HG02588 (cell line): ENCODE measurements at regions not wholly inside any gene's neighbourhood (a gene's known extent, or its start where the extent isn't known, plus 50 kb on each side); places are given as distances from the start of the nearest gene placed in this dataset.

Experiments used
- ATAC-seq: cut with Tn5 transposase; IDR thresholded peaks from one replicate; pipeline ENCODE4 v1.9.1; 2021; ENCODE audit warnings: mild to moderate bottlenecking, moderate library complexity; ENCODE audit not compliant: unreplicated experiment

DNA sequence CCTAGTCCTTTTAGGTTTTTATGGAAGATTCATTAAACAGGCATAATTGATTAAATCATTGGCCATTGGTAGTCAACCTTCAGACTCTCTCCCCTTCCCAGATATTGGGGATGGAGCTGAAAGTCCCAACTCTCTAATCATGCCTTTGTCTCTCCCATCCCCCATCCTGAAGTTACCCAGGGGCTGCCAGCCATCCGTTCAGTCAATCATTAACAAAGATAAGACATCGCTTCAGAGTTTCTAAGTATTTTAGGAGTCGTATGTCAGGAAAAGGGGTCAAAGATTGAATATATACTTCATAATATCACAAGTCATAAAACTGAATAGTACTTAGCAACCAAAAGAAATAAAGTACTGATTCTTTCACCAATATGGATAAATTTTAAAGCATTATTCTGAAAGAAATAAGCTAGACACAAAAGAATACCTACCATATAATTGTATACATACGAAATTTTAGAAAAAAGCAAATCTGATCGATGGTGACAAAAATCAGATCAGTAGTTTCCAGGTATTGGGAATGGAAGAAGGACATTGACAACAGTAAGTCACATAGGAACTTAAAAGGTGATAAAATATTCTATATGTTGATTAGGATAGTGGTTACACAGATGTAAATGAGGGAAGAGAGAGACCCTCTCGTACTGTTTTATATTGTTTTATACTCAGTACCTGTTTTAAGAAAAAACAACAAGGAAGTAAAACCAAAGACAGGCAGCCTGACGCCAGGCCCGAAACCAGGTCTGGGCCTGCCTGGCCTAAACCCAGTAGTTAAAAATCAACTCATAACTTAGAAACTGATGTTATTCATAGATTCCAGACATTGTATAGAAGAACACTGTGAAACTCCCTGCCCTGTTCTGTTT is 414.4 kb downstream of the DAD1 start:
- no peak for ATAC-seq

DNA sequence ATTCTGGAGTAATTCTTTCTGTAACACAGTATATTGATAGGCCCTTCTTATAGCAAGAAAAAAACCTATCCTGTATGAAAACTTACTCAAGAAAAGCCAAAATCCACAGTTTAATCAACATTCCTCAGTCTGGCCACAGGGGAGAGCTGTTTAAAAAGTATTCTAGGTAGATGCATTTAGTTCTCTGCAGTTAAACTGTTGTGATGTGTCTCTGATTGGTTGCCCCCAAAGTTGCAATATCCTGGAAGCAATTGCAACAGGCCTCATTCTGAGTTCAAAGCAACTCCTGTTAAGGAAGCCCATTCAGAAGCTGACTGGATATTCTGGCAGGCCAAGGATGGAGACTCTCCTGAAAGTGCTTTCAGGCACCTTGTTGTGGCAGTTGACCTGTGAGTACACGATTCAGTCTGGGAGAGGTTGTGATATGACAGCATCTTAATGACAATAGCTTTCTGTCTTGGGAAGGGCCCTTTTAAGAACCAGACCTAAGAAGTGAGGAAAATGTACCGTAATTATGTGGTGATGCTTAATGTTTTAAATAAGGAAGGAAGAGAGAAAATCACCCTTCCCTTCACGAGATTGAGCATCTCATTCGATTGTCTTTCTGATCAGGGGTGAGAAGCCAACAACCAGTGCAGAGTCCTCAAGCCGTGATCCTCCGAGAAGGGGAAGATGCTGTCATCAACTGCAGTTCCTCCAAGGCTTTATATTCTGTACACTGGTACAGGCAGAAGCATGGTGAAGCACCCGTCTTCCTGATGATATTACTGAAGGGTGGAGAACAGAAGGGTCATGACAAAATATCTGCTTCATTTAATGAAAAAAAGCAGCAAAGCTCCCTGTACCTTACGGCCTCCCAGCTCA is 420.7 kb downstream of the DAD1 start:
- ATAC-seq = no peak

DNA sequence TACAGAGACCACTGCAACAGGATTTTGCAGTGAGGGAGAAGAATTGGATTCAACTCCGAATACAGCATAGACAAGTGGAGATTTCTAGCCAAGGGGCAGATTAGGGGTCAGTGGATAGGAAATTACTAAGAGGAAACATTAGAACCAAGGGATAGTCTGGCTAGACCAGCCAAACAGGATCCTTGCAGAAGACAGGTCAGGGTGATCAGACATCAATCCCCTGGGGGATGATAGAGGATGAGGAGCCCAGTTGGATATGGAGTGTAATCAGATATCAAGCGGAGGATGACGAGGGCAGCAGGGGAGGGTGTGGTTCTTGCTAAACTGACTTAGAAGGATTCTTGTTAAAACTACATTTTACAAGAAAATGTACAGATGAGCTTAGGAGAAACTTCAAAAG is 424.4 kb downstream of the DAD1 start:
- ATAC-seq = no peak

DNA sequence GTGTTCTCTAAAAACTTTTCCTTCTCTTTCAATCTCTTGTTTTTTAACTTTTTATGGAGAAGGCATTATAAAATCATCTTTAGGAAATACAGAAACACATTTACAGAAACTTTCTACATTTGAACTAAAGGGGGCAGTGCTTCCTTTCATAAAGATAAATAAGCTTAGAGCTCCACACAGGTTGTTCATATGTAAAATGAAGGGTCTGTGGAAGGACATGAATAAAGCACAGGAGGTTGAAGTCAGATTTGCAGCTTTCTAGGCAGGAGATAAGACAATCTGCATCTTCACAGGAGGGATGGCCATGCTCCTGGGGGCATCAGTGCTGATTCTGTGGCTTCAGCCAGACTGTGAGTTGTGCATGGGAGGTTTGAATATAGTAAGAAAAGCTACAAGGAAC is 426.0 kb downstream of the DAD1 start:
- no peak for ATAC-seq

DNA sequence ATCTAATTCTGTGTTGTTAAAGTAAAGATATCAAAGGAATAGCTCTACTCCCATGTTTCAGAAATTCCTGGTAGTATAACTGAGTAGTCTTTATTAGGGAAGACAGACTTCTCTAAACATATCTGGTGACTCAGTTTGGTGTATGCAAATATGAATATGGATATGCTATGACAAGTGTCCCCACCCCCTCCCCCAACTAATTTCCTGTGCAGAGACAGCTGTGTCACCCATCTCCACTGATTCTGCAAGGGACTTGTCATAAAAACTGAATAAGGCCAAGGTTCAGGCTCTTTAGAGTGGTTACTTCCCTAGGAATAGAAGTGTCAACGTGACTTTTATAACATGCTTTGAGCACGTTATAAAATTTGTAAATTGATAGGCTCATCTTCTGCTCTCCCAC is 429.1 kb downstream of the DAD1 start:
- ATAC-seq = no peak

DNA sequence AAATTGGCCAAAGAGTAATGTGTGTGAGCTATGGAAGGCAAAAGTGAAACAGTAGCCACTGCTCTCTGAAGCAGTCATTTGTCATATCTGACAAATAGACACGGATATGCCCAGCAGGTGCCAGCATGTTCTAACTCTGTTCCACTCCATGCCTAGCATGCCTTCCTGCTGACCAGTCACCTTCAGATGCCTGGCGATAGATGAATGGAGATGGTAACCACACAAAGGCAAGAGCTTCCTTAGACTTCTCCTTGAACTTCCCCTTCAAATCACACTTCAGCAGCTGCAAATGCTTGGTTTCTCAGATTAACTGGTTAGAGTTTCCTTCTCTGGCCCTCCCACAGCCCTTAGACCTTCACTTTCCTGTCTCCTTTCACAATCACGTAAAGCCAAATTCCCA is 429.9 kb downstream of the DAD1 start:
- ATAC-seq = no peak

DNA sequence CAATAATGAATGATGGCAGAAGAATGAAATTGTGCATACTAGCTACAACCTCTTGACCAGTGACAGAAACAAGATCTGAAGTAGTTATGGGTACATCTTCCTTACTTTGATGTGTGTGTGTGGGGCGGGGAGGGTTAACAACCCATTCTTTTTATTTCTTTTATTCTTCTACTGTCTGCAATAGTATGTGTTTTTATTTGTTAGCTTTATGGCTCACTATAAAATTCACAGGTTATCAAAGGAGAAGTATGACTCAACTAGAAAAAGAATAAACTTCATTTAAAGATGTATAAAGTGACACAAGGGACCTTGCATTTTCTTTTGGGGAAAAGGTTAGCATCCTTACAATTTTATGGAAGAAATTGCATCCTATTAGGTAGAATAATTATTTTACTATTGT is 430.5 kb downstream of the DAD1 start:
- no peak for ATAC-seq

DNA sequence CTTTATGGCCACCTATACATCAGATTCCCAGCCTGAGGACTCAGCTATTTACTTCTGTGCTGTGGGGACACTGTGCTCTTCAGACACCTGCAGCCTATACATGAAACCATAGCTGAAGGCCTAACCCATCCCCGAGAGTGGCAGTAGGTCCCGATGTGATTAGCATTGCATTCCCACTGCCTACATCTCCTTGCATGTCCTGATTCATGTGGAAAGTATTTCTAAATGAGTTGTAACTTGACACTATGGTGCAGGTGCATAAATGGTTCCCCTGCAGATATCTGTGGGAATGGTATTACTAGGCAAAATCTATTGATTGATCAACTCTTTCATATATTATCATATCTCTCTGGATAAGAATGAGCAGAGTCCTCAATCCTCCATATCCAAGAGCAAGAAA is 433.5 kb downstream of the DAD1 start:
- no peak for ATAC-seq

DNA sequence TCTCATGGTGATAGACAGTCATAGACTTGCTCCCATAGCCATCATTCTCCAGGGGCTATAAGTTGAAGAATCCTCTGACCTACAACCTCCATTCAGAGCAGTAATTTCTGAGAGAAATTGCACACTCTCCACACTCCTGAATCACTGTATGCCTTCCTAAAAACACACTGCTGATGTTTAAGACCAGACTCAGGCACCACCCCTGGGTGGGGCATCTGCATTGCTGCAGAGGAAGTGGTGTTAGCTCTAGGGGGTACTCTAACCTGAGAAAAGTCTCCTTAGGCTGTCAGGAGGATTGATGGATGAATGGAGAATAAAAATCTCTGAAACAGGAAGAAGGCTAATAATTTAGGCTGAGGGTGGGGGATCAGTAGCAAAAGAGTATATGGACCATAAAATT is 436.1 kb downstream of the DAD1 start:
- ATAC-seq = no peak

DNA sequence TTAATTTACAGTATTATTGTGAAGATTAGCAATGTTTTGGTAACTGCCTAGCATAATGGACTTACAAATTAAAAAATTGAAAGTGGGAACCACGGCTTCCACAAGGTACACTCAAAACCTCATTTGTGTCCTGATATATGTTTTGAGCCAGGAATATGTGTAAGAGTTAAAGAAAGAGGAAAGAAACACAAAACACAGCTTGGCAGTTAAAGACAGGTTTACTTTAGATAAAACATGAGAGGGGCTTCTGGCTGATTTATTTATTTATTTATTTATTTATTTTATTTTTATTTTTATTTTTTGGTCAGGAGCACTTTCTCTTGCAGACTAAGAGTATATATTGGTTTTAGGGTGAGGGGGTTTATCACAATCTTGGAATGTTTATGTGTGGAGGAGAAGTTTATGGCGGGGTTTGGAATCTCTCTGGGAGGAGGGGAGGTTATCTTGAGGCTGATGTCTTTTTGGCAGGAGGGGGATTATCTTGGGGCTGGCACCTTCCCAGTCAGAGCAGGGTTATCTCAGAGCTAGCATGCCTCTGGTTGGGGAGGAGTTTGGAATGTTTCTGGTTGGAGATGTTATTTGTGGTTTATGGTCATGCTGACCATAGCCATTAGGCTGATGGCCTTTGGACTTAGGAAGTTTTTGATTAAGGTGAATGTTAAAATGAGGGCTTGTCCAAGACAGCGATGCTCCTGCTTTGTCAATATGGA is 436.7 kb downstream of the DAD1 start:
- no peak for ATAC-seq

DNA sequence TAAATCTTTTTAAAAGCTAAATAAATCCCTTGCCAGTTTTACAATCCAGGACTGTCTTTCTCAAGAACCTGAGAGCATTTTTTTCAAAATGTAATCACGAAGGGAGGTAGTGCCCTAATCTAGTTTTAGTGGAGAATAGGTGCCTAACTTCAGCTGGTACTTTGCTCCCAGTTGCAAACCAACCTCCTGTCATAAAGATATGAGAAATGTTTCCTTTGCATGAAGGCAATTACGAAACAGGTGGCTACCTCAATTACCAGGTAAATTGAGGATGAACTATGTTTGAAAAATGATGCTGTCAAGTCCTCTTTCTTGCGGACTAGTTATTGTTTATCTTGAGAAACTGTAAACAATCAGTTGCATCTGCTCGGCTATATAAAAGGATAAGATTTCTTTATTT is 437.9 kb downstream of the DAD1 start:
- no peak for ATAC-seq

DNA sequence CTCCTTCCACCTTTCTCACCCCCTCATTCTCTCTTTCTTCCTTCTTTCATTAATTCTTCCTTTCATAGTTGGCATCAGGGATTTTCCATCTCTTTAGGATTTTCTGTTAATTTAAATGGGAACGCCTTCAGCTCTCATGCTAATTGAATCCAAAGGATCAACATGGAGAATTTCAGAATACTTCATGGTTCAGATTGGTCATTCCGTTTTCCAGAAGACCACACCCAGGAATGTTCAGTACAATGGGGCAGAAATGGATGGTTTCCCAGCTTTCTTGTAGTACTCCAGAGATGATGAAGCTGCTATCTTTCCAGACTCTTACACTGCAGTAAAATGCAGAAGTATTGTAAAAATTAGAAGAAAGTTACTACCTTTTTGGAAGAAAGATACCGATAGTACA is 440.0 kb downstream of the DAD1 start:
- no peak for ATAC-seq

DNA sequence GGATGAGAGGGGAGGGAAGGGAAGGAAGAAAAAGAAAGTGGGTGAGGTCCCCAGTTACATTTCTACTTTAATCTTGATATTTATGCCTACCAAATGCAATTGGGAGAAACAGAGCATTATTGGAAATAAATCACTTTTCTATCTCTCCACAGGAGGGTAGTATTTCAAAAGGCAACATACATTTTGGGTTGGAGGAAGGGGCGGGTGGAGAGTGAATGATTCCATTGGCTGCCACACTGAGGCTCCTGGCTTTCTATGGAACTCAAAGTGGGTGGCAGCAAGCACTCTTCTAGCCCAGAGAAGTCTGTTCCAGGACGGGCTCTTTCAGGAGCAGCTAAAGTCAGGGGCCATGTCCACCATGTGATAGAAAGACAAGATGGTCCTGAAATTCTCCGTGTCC is 441.3 kb downstream of the DAD1 start:
- no peak for ATAC-seq

DNA sequence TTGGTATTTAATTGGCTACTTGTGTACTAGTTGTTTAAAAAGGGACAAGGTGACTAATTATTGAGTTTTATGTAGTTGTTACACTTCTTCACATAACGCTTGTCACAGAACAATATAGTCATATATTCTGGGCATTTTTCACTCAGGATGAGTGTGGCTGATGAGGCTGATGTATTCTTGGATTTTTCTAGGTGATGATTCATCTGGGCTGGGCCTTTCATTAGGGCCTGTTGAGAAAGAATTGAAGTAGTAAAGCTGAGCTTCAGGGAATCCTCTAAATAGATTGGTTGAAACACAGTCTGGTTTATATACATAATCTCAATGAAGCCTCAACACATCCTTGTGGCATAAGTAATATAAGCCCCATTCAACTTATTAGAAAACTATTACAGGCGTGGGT is 445.7 kb downstream of the DAD1 start:
- no peak for ATAC-seq

DNA sequence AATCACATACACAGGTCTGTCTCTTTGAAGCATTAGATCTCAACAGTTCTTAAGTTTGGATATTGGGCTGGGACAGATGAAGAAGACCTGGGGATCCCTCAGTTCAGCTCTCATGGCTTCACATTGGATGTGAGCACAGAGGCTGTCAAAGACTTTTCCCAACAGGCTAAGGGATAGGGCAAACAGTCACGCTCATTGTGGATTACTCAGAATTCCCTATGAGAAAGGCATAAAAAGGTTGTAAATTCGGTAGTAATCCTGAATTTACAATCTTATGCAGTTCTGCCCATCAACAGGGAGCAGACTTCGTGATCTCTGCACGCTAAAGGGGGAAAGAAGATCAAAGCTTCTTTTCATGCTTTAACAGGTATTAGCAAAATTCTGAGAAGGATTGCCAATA is 448.4 kb downstream of the DAD1 start:
- ATAC-seq = no peak

DNA sequence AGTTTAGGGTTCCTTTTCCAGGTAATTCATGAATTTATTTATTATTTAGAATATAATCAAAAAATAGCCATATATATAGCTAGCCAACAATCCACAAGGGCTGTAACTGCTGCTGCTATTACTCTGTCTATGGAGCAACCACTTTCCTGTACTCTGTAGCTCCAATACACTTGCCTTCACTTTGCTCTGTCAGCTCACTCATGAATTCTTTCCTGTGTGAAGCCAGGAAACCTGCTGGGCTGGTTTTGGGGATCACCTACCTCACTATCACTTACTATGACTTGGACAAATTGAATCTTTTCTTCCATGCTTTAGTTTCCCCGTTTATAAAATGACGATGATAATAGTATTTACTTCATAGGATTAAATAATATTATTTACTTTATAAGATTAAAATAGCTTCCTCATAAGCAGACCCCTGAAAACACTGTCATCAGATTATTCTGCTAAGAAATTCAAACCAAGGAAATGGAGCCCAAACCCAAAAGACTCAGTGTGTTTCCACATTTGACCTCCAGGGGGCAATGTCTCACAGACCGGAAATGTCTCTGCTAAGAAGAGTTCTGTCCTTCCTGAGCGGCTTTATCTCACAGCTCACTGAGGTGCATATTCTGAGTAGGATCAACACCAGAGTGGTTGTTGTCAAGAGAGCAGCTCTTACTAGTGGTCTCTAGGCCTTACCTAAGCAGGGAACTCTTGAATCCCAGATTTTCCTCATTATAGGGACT is 457.1 kb downstream of the DAD1 start:
- no peak for ATAC-seq

DNA sequence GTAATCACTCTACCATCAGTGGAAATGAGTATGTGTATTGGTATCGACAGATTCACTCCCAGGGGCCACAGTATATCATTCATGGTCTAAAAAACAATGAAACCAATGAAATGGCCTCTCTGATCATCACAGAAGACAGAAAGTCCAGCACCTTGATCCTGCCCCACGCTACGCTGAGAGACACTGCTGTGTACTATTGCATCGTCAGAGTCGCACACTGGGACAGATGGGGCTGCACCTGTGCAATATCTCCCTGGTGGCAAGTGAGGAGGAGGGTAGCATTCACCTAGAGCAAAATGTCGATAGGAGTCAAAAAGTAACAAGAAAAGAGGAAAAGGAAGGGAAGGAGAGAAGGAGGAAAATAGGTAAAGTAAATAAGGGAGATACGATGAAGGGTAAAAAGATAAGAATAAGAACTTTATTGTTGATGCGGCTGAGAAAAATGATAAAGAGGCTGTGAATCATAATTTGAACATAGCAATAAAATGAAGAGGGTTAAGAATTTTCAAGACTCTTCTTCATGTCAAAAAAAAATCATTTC is 450.5 kb upstream of the OR4E1 start:
- ATAC-seq = no peak

DNA sequence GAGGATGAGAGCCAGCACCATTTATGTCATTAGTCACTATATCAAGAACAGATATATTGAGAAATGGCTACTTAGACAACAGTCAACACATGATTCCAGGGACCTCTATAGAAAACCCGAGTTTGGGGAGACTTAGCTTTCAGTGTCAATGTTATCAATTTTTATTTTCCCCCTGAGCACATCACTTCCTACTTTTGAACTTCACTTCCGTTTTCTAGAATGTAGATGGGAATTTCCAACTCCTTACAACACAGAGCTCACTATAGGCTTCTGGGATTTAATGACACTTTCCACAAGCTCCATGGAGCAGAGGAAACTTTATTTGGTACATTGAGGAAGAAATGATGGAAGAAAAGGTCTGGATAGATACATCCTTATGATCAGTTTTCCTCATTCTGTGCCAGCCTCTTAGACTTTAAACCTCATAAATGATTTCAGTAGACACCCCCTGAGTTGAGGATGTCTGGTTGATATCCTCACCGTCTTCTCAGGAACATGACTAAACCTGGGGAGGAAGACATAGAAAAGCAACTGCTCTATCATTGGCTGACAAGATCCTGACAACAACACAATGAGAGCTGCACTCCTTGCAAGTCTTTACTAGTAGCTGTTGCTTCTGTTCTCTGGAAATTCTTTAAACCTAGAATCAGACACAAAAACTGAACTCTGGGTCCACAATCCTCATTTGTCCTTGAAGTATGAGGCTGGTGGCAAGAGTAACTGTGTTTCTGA is 449.4 kb upstream of the OR4E1 start:
- no peak for ATAC-seq

DNA sequence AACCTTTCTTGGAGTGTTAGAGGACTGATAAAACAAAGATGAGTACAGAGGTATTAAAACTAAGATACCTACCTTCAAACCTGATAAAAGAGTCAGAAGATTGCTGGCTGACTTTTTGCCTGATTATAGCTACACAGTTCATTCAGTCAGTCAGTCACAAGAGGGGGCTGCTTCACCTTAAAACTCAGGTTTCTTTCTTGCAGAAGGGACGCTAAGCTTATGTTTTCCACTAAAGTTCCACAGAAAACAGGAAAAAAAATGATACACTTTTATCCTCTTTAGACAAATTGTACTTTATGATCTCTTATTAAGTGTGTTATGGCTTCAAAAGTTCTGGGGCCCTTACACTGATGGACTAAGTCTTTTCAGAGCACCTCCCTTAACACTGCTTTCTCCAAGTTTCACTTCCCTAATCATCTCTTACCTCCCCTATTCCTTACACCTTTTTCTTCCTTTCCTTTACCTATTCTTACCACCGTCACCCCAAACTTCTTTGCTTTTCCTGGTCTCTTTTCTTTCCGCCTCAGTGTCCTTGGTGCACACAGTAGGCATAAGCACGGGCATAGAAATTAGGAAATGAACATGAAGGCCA is 448.7 kb upstream of the OR4E1 start:
- ATAC-seq = no peak
